Endothelial cell of umbilical vein (primary cell): ENCODE measurements at regions not wholly inside any gene's neighbourhood (a gene's known extent, or its start where the extent isn't known, plus 50 kb on each side); places are given as distances from the start of the nearest gene placed in this dataset.
"Not testable (repeated sequence)": the region's sequence is repeated elsewhere in the genome, so short reads cannot be mapped to it uniquely, and the experiment has no call there.

ENCODE experiments used
- BruUV-seq: library from RNA; stranded (reverse); fragments of 400-500 nt; replicated peaks from 2 replicates; lab custom pipeline; 2021; lab: Mats Ljungman, UMichigan
- CTCF ChIA-PET: fragments of 300-600, 350-600 bp; sonication (Branson Sonifier 250); formaldehyde crosslinking; loops from one replicate; lab custom pipeline; 2021; ENCODE audit warnings: antibody characterized with exemption, inconsistent platforms; lab: Charles Lee
- POLR2A ChIA-PET: fragments of 300-600, 350-600 bp; sonication (Branson Sonifier 250); formaldehyde crosslinking; loops from one replicate; lab custom pipeline; 2021; ENCODE audit warnings: antibody characterized with exemption, inconsistent platforms; lab: Charles Lee
- DNase-seq: peaks from one replicate; pipeline ENCODE4 v3.0.0-alpha.2; 2011; ENCODE audit warnings: low read depth, low spot score
- FAIRE-seq: peaks from 2 replicates; lab custom pipeline; 2011; peaks lifted over from hg19 to GRCh38; lab: Jason Lieb, UNC
- H2AFZ ChIP-seq: 2 replicates; pipeline ENCODE4 v1.6.0; 2012; ENCODE audit warnings: low read depth, low read length, control low read depth, inconsistent platforms
- H3K27ac ChIP-seq: 2 replicates; pipeline ENCODE4 v1.5.1; 2011; ENCODE audit warnings: low read depth, mild to moderate bottlenecking, control low read depth, low read length, moderate library complexity; ENCODE audit not compliant: insufficient read depth
- H3K27me3 ChIP-seq, 2 experiments: 2 replicates each; pipeline versions ENCODE4 v1.6.0 to v1.6.1; 2011; ENCODE audit warnings: low read length in 2 of 2, mixed read lengths in 1 of 2; ENCODE audit not compliant: control insufficient read depth in 2 of 2, insufficient read depth in 2 of 2
- H3K36me3 ChIP-seq, 2 experiments: 2 replicates in 1 of 2; 3 replicates in 1 of 2; pipeline ENCODE4 v1.5.1; 2011; ENCODE audit warnings: low read length in 2 of 2, mild to moderate bottlenecking in 1 of 2, moderate library complexity in 1 of 2; ENCODE audit not compliant: control insufficient read depth in 2 of 2, insufficient read depth in 2 of 2; ENCODE audit errors: extremely low read depth in 1 of 2
- H3K4me1 ChIP-seq: 3 replicates; pipeline ENCODE4 v1.5.1; 2011; ENCODE audit warnings: mild to moderate bottlenecking, low read length; ENCODE audit not compliant: control insufficient read depth, insufficient read depth; ENCODE audit errors: extremely low read depth
- H3K4me2 ChIP-seq: 2 replicates; pipeline ENCODE4 v1.6.1; 2011; ENCODE audit warnings: low read length, control low read depth, mixed read lengths; ENCODE audit not compliant: insufficient read depth
- H3K4me3 ChIP-seq, 3 experiments: fragments of 200-600 bp in 1 of 3; sonication (generic), shearing (Covaris generic) in 1 of 3; replicated peaks in 1 of 3; 2 replicates each; pipeline ENCODE4 v1.5.1; 2011 to 2016; ENCODE audit warnings: control low read depth in 3 of 3, low read length in 3 of 3, mild to moderate bottlenecking in 2 of 3, inconsistent platforms in 1 of 3, low read depth in 1 of 3, moderate library complexity in 1 of 3; ENCODE audit not compliant: insufficient read depth in 1 of 3
- H3K79me2 ChIP-seq: 2 replicates; pipeline ENCODE4 v1.6.0; 2012; ENCODE audit warnings: low read length, inconsistent platforms; ENCODE audit not compliant: control insufficient read depth, insufficient read depth
- H3K9ac ChIP-seq: replicated peaks from 2 replicates; pipeline ENCODE3; 2011; ENCODE audit warnings: low read length, control low read depth; ENCODE audit not compliant: insufficient read depth; ENCODE audit errors: extremely low read depth
- H3K9me1 ChIP-seq: replicated peaks from 3 replicates; pipeline ENCODE4 v1.6.0; 2011; ENCODE audit warnings: mild to moderate bottlenecking, low read length; ENCODE audit not compliant: control insufficient read depth, insufficient read depth; ENCODE audit errors: extremely low read depth
- H3K9me3 ChIP-seq: replicated peaks from 2 replicates; pipeline ENCODE4 v1.5.1; 2012; ENCODE audit warnings: low read length, inconsistent platforms; ENCODE audit not compliant: control insufficient read depth, insufficient read depth
- H4K20me1 ChIP-seq: replicated peaks from 2 replicates; pipeline ENCODE3; 2011; ENCODE audit warnings: mild to moderate bottlenecking, low read length; ENCODE audit not compliant: control insufficient read depth, insufficient read depth; ENCODE audit errors: extremely low read depth
- FOS ChIP-seq: IDR thresholded peaks from 2 replicates; pipeline ENCODE4 v1.6.1; 2011; ENCODE audit warnings: mild to moderate bottlenecking, low read length, moderate library complexity, borderline replicate concordance; ENCODE audit not compliant: insufficient read depth
- JUN ChIP-seq: IDR thresholded peaks from 2 replicates; pipeline ENCODE4 v1.6.1; 2011; ENCODE audit warnings: borderline replicate concordance, low read depth; ENCODE audit not compliant: insufficient read length, insufficient read depth
- dilution Hi-C: fragments of 300-500 bp; cut with MboI; formaldehyde crosslinking; loops from one replicate; pipeline ENCODE4 v1.15.0; 2019; ENCODE audit warnings: low sequenced_read_pairs; ENCODE audit not compliant: extremely low pct_ligation_motif_present
- intact Hi-C: fragments of 100-400 bp; cut with micrococcal nuclease; formaldehyde crosslinking; loops from one replicate; pipeline ENCODE4 v1.10.0; 2022

GRCh38 chr13:60275208-60275607 is 111.5 kb upstream of the DIAPH3 start:
- Histone ChIP-seq H3K9me3 (no peaks in the 10 kb centered on the region), H3K9me1 (no peaks in the 10 kb centered on the region), H3K4me2 (no peak overlapping the region), H4K20me1 (no peaks in the 10 kb centered on the region), H3K4me1 (no peaks in the 10 kb centered on the region), H3K27ac (no peak overlapping the region), H3K4me3 (no peak overlapping the region), H3K9ac (no peak overlapping the region), H3K27me3 (peaks cover 0 to 4% of the 10 kb centered on the region in 2 experiments), H3K79me2 (no peaks in the 10 kb centered on the region), H3K36me3 (no peaks in the 10 kb centered on the region), H2AFZ (no peak overlapping the region)
- no peak for TF ChIP-seq JUN
- no peak for TF ChIP-seq FOS
- dilution Hi-C loops (no loop called here), intact Hi-C loops (no loop called here)
- POLR2A ChIA-PET: no interaction called here
- DNase-seq (no peak), FAIRE-seq (no peak)
- CTCF ChIA-PET: no interaction called here
- BruUV-seq: no TSS peak

DNA sequence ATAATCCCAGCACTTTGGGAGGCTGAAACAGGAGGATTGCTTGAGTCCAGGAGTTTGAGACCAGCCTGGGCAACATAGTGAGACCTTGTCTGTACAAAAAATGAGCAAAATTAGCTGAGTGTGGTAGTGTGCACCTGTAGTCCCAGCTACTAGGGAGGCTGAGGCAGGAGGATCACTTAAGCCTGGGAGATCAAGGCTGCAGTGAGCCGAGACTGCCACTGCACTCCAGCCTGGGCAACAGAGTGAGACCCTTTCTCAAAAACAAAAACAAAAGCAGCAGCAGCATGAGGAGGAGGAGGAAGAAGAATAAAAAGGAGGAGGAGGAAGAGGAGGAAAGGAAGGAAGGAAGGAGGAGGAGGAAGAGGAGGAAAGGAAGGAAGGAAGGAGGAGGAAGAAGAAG is 116.5 kb upstream of the TDRD3 start:
- dilution Hi-C loops, H3K9me1 ChIP-seq, BruUV-seq, H3K9ac ChIP-seq, H3K27me3 ChIP-seq, POLR2A ChIA-PET, H3K9me3 ChIP-seq, H3K36me3 ChIP-seq, DNase-seq, H3K4me2 ChIP-seq, H3K4me1 ChIP-seq, FAIRE-seq, CTCF ChIA-PET, H2AFZ ChIP-seq, H3K79me2 ChIP-seq, H4K20me1 ChIP-seq, intact Hi-C loops, H3K4me3 ChIP-seq, H3K27ac ChIP-seq: not testable (repeated sequence)
